Suprapubic skin (tissue), 4 donors: ENCODE measurements at regions not wholly inside any gene's neighbourhood (a gene's known extent, or its start where the extent isn't known, plus 50 kb on each side); places are given as distances from the start of the nearest gene placed in this dataset.

Experiments used
- DNase-seq, 2 donors: peaks; one replicate each; pipeline ENCODE4 v3.0.0-alpha.2; 2019; ENCODE audit warnings: low spot score in 2 of 2
- H3K27ac ChIP-seq: fragments of 200-600 bp; sonication (generic); one replicate; pipeline ENCODE4 v1.5.1; 2019
- H3K27me3 ChIP-seq: fragments of 200-600 bp; sonication (generic); one replicate; pipeline ENCODE4 v1.5.1; 2019
- H3K36me3 ChIP-seq: fragments of 200-600 bp; sonication (generic); one replicate; pipeline ENCODE4 v1.5.1; 2019
- H3K4me1 ChIP-seq: fragments of 200-600 bp; sonication (generic); one replicate; pipeline ENCODE4 v1.5.1; 2019
- H3K4me3 ChIP-seq: fragments of 200-600 bp; sonication (generic); one replicate; pipeline ENCODE4 v1.5.1; 2019; ENCODE audit warnings: mild to moderate bottlenecking
- H3K9me3 ChIP-seq: fragments of 200-600 bp; sonication (generic); one replicate; pipeline ENCODE4 v1.5.1; 2019
- CTCF ChIP-seq, 2 donors: fragments of 200-600 bp in 1 of 2; fragments of 450-650 bp in 1 of 2; sonication (generic) in 1 of 2; IDR thresholded peaks; one replicate each; pipeline ENCODE4 v1.5.1; 2016 to 2019; ENCODE audit warnings: antibody characterized with exemption in 2 of 2, mild to moderate bottlenecking in 1 of 2, moderate library complexity in 1 of 2
- EP300 ChIP-seq: sonication (generic); formaldehyde crosslinking; IDR thresholded peaks from one replicate; pipeline ENCODE4 v1.6.1; 2017; ENCODE audit warnings: antibody characterized with exemption
- POLR2A ChIP-seq, 2 donors: fragments of 450-650 bp; IDR thresholded peaks; one replicate each; pipeline ENCODE4 v1.6.1; 2017; ENCODE audit warnings: antibody characterized with exemption in 2 of 2, mild to moderate bottlenecking in 2 of 2, moderate library complexity in 2 of 2
- POLR2AphosphoS5 ChIP-seq, 3 donors: sonication (generic); formaldehyde crosslinking; IDR thresholded peaks; one replicate each; pipeline ENCODE4 v1.6.1; 2017; ENCODE audit warnings: antibody characterized with exemption in 3 of 3
- WGBS: methylation state at CpG from one replicate; pipeline ENCODE4 v1.1.5; 2018; 5-methylcytosine and 5-hydroxymethylcytosine counted together

GRCh38 chr2:88834376-88834775 is 142.9 kb downstream of the RPIA start:
- Histone ChIP-seq H3K36me3 (no peaks in the 10 kb centered on the region), H3K9me3 (no peaks in the 10 kb centered on the region), H3K4me3 (no peak overlapping the region), H3K27ac (no peak overlapping the region), H3K4me1 (no peaks in the 10 kb centered on the region), H3K27me3 (no peaks in the 10 kb centered on the region)
- DNase-seq, result no peak
- no peak for TF ChIP-seq POLR2AphosphoS5 (IDR thresholded peaks at IDR 0.05)
- TF ChIP-seq CTCF (IDR thresholded peaks at IDR 0.05), result no peak
- no peak for TF ChIP-seq POLR2A (IDR thresholded peaks at IDR 0.05)
- TF ChIP-seq EP300, result no peak

- Histone ChIP-seq H3K4me3 (no peak overlapping the region), H3K27ac (no peak overlapping the region), H3K27me3 (no peaks in the 10 kb centered on the region), H3K9me3 (no peaks in the 10 kb centered on the region), H3K4me1 (no peaks in the 10 kb centered on the region), H3K36me3 (no peaks in the 10 kb centered on the region)
- no peak for DNase-seq
- no peak for TF ChIP-seq EP300
- no peak for TF ChIP-seq POLR2A (IDR thresholded peaks at IDR 0.05)
- no peak for TF ChIP-seq POLR2AphosphoS5 (IDR thresholded peaks at IDR 0.05)
- no peak for TF ChIP-seq CTCF (IDR thresholded peaks at IDR 0.05)
These were observed 143.4 kb downstream of the RPIA start for GRCh38 chr2:88834866-88835265.

GRCh38 chr2:88835726-88836125 is 144.3 kb downstream of the RPIA start:
- 74% methylated on average over 2 of the region's 2 CpGs for WGBS
- no peak overlapping the region for H3K4me3 ChIP-seq
- TF ChIP-seq POLR2A (IDR thresholded peaks at IDR 0.05) (no peak), CTCF (IDR thresholded peaks at IDR 0.05) (no peak), POLR2AphosphoS5 (IDR thresholded peaks at IDR 0.05) (no peak), EP300 (no peak)
- no peaks in the 10 kb centered on the region for H3K4me1 ChIP-seq
- no peak for DNase-seq
- no peak overlapping the region for H3K27ac ChIP-seq
- no peaks in the 10 kb centered on the region for H3K36me3 ChIP-seq
- H3K27me3 ChIP-seq, result no peaks in the 10 kb centered on the region
- no peaks in the 10 kb centered on the region for H3K9me3 ChIP-seq

GRCh38 chr2:88836351-88836750 is 144.9 kb downstream of the RPIA start:
- H3K4me1 ChIP-seq, result no peaks in the 10 kb centered on the region
- H3K4me3 ChIP-seq, result no peak overlapping the region
- TF ChIP-seq POLR2A (IDR thresholded peaks at IDR 0.05) (no peak), EP300 (no peak), CTCF (IDR thresholded peaks at IDR 0.05) (no peak), POLR2AphosphoS5 (IDR thresholded peaks at IDR 0.05) (no peak)
- no peaks in the 10 kb centered on the region for H3K9me3 ChIP-seq
- H3K36me3 ChIP-seq, result no peaks in the 10 kb centered on the region
- DNase-seq, result no peak
- H3K27me3 ChIP-seq, result no peaks in the 10 kb centered on the region
- no peak overlapping the region for H3K27ac ChIP-seq

- no peak for TF ChIP-seq CTCF (IDR thresholded peaks at IDR 0.05)
- TF ChIP-seq POLR2A (IDR thresholded peaks at IDR 0.05), result no peak
- no peak for TF ChIP-seq POLR2AphosphoS5 (IDR thresholded peaks at IDR 0.05)
- TF ChIP-seq EP300, result no peak
- 81% methylated on average over 4 of the region's 4 CpGs for WGBS
- Histone ChIP-seq H3K27me3 (no peaks in the 10 kb centered on the region), H3K9me3 (no peaks in the 10 kb centered on the region), H3K27ac (no peak overlapping the region), H3K36me3 (no peaks in the 10 kb centered on the region), H3K4me1 (no peaks in the 10 kb centered on the region), H3K4me3 (no peak overlapping the region)
- no peak for DNase-seq
These were observed 146.2 kb downstream of the RPIA start for GRCh38 chr2:88837511-88838160.
